ENCODE measurements at regions not wholly inside any gene's neighbourhood (a gene's known extent, or its start where the extent isn't known, plus 50 kb on each side); places are given as distances from the start of the nearest gene placed in this dataset.

DNA sequence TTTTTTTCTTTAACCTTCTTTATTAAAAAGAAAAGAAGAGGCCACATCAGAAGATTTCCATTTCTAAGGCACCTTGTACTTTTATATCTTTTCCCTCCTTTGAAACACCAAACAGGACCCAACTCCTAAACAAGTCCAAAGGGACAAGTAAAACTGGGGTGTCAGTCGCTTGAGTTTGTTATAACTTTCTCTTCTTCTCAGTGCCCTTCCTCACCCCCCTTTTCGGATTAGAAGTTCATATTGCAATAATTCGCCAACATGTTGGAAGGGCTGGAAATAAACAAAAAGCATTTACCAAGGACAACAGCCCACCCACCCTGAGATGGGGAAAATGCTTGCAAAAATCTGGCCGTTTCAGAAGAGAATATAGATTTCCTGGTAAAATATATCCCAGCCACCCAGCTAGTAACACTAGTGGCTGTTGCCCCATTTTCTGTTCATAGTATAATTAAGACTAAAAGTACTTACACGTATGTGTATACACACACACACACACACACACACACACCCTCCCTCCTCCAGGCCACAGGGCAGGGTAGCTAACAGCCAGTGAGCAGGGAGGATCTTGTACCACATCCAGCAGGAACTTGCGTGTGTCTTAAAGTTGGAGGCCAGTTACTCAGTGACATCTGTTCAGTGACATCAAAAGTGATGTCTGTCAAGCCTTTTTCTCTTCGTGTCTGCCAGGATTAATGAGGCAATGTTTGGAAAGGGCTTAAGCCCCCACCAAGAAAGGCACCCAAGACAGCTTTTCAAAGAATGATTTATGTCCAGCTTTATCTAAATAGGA is 149.1 kb upstream of the KLF4 start:
- no peaks in the 10 kb centered on the region for H4K20me1 ChIP-seq (ENCODE audit: control insufficient read depth, insufficient read depth, low read length, poor library complexity, severe bottlenecking)
- peak overlapping the region in 4 of 5 experiments; percentile 60 to 81 (median 70) for H3K4me3 ChIP-seq (ENCODE audit: control extremely low read depth in 1 of 5, extremely low read depth in 1 of 5, insufficient read depth in 1 of 5, low read depth in 2 of 5, low read length in 4 of 5)
- TF ChIP-seq, protein P1, sequence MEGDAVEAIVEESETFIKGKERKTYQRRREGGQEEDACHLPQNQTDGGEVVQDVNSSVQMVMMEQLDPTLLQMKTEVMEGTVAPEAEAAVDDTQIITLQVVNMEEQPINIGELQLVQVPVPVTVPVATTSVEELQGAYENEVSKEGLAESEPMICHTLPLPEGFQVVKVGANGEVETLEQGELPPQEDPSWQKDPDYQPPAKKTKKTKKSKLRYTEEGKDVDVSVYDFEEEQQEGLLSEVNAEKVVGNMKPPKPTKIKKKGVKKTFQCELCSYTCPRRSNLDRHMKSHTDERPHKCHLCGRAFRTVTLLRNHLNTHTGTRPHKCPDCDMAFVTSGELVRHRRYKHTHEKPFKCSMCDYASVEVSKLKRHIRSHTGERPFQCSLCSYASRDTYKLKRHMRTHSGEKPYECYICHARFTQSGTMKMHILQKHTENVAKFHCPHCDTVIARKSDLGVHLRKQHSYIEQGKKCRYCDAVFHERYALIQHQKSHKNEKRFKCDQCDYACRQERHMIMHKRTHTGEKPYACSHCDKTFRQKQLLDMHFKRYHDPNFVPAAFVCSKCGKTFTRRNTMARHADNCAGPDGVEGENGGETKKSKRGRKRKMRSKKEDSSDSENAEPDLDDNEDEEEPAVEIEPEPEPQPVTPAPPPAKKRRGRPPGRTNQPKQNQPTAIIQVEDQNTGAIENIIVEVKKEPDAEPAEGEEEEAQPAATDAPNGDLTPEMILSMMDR (IDR thresholded peaks at IDR 0.05), result no peak
- no peak for TF ChIP-seq EZH2 (IDR thresholded peaks at IDR 0.05; ENCODE audit: borderline replicate concordance, insufficient read depth, low read depth, low read length, poor library complexity, severe bottlenecking)
- H2AFZ ChIP-seq (ENCODE audit: insufficient read depth, low read depth, low read length, poor library complexity, severe bottlenecking), result peak overlapping the region; percentile 89
- H3K27me3 ChIP-seq (replicated peaks in 1 of 4; ENCODE audit: control extremely low read depth in 1 of 4, control insufficient read depth in 3 of 4, insufficient read depth in 4 of 4, low read length in 3 of 4), result no peaks in the 10 kb centered on the region
- H3K4me3 Mint-ChIP-seq, result peak overlapping the region; percentile 78
- intact Hi-C loops (cut with micrococcal nuclease), result no loop called here
- H3K27ac Mint-ChIP-seq, result no peak overlapping the region
- no peaks in the 10 kb centered on the region for H3K9me3 Mint-ChIP-seq (ENCODE audit: insufficient read depth)
- peak overlapping the region in 1 of 2 donors; percentile 76 for H3K27ac ChIP-seq (ENCODE audit: low read length in 2 of 2)
- CTCF ChIA-PET, result interaction anchor here (1.0 kb wide), 1 partner anchor 926 kb away, joined by 4 read pairs; no protein-coding TSS in a partner anchor
- ATAC-seq (ENCODE audit: low read depth), result no peak
- peak overlapping the region; percentile 73 for H3K9ac ChIP-seq (ENCODE audit: low read length)
- H3K4me1 Mint-ChIP-seq, result peaks cover 30% of the 10 kb centered on the region
- peak overlapping the region; percentile 89 for H3K4me2 ChIP-seq (replicated peaks; ENCODE audit: low read depth, low read length, poor library complexity, severe bottlenecking)
- no peaks in the 10 kb centered on the region for H3K36me3 ChIP-seq (replicated peaks in 1 of 2; ENCODE audit: control extremely low read depth in 1 of 2, control insufficient read depth in 1 of 2, extremely low read depth in 1 of 2, insufficient read depth in 2 of 2, low read length in 1 of 2)
- 41% methylated on average over 3 of the region's 7 CpGs for WGBS (ENCODE audit: insufficient coverage)
- peaks cover 19 to 30% of the 10 kb centered on the region in 2 donors for H3K4me1 ChIP-seq (ENCODE audit: control insufficient read depth in 2 of 2, insufficient read depth in 2 of 2, low read length in 2 of 2)
- POLR2A ChIA-PET, result no interaction called here
- no peaks in the 10 kb centered on the region for H3K79me2 ChIP-seq (ENCODE audit: control insufficient read depth, insufficient read depth, low read length)
- H3K27me3 Mint-ChIP-seq, result peaks cover 23% of the 10 kb centered on the region
- H3K9me3 ChIP-seq (ENCODE audit: control extremely low read depth in 1 of 3, control insufficient read depth in 2 of 3, insufficient read depth in 1 of 3, low read length in 2 of 3), result no peaks in the 10 kb centered on the region
- DNase-seq, result peak; percentile 24

All from B cell (primary cell).